Uterus (tissue), 2 donors: ENCODE measurements at regions not wholly inside any gene's neighbourhood (a gene's known extent, or its start where the extent isn't known, plus 50 kb on each side); places are given as distances from the start of the nearest gene placed in this dataset.

Experiments used
- POLR2A ChIP-seq, 2 donors: fragments of 450-650 bp; IDR thresholded peaks; one replicate each; pipeline ENCODE4 v1.6.1; 2016; ENCODE audit warnings: antibody characterized with exemption in 2 of 2, mild to moderate bottlenecking in 1 of 2, moderate library complexity in 1 of 2
- TF ChIP-seq, protein P1 (sequence below), 4 experiments: fragments of 200-600 bp in 2 of 4; fragments of 450-650 bp in 2 of 4; sonication (generic) in 2 of 4; IDR thresholded peaks; one replicate each; pipeline ENCODE4 v1.5.1; 2016 to 2019; ENCODE audit warnings: antibody characterized with exemption in 4 of 4, mild to moderate bottlenecking in 2 of 4, moderate library complexity in 1 of 4

DNA sequence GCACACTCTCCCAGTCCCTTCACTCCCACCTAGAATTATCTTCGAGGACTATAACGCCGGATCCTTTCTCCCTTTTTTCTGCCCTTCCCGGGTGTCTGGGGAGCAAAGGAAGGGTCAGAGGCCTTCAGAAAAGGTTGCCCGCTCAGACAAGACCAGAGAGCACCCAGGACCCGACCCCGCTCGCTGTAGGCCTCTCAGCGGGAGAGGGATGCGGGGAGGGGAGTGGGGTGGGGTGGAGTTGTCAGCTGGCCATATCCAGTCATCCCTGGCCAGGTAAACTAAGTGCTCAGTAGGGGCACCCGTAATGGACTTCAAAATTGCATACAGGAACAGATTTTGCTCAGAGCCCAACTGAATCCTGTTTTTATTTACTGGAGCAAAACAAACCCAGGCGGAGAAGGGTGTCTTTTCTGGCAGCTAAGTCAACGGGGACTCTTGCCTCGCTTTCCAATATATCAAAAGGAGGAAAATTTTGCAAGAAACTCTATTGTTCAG lies 65.0 kb downstream of the NOL4 start:
- TF ChIP-seq POLR2A (IDR thresholded peaks at IDR 0.05): no peak
- TF ChIP-seq, protein P1, sequence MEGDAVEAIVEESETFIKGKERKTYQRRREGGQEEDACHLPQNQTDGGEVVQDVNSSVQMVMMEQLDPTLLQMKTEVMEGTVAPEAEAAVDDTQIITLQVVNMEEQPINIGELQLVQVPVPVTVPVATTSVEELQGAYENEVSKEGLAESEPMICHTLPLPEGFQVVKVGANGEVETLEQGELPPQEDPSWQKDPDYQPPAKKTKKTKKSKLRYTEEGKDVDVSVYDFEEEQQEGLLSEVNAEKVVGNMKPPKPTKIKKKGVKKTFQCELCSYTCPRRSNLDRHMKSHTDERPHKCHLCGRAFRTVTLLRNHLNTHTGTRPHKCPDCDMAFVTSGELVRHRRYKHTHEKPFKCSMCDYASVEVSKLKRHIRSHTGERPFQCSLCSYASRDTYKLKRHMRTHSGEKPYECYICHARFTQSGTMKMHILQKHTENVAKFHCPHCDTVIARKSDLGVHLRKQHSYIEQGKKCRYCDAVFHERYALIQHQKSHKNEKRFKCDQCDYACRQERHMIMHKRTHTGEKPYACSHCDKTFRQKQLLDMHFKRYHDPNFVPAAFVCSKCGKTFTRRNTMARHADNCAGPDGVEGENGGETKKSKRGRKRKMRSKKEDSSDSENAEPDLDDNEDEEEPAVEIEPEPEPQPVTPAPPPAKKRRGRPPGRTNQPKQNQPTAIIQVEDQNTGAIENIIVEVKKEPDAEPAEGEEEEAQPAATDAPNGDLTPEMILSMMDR (IDR thresholded peaks at IDR 0.05): no peak
